Left ventricle myocardium inferior (tissue), 1 donor: ENCODE measurements at regions not wholly inside any gene's neighbourhood (a gene's known extent, or its start where the extent isn't known, plus 50 kb on each side); places are given as distances from the start of the nearest gene placed in this dataset.

Source experiments
- DNase-seq: peaks from one replicate; pipeline ENCODE4 v3.0.0-alpha.2; 2020
- H3K27ac ChIP-seq: fragments of 200-600 bp; replicated peaks from 2 replicates; pipeline ENCODE4 v1.8.0; 2021
- H3K27me3 ChIP-seq: fragments of 200-600 bp; 2 replicates; pipeline ENCODE4 v1.8.0; 2021; ENCODE audit warnings: low read depth
- H3K36me3 ChIP-seq: fragments of 200-600 bp; 2 replicates; pipeline ENCODE4 v1.8.0; 2021
- H3K4me1 ChIP-seq: fragments of 200-600 bp; 2 replicates; pipeline ENCODE4 v1.8.0; 2021
- H3K4me3 ChIP-seq: fragments of 200-600 bp; 2 replicates; pipeline ENCODE4 v1.8.0; 2021; ENCODE audit warnings: mild to moderate bottlenecking, moderate library complexity
- H3K9me3 ChIP-seq: fragments of 200-600 bp; replicated peaks from 2 replicates; pipeline ENCODE4 v1.8.0; 2021
- CTCF ChIP-seq: fragments of 200-600 bp; IDR thresholded peaks from 2 replicates; pipeline ENCODE4 v1.8.0; 2021; ENCODE audit warnings: antibody characterized with exemption, mild to moderate bottlenecking, borderline replicate concordance
- intact Hi-C: fragments of 100-400 bp; cut with micrococcal nuclease; formaldehyde crosslinking; loops from one replicate; pipeline ENCODE4 v1.11.0; 2022
- donor health status: DM: no; HTN: yes; CAD: no; lungs with severe emphysema.

GRCh38 chr4:164011791-164012190 is 517.3 kb downstream of the TMA16 start:
- H3K36me3 ChIP-seq, result no peaks in the 10 kb centered on the region
- no peaks in the 10 kb centered on the region for H3K4me1 ChIP-seq
- DNase-seq, result no peak
- peaks cover 29% of the 10 kb centered on the region for H3K9me3 ChIP-seq
- no peak for TF ChIP-seq CTCF
- no peak overlapping the region for H3K27ac ChIP-seq
- no peaks in the 10 kb centered on the region for H3K27me3 ChIP-seq
- no peak overlapping the region for H3K4me3 ChIP-seq
- intact Hi-C loops, result no loop called here

- Histone ChIP-seq H3K4me1 (no peaks in the 10 kb centered on the region), H3K9me3 (peaks cover 29% of the 10 kb centered on the region), H3K27ac (no peak overlapping the region), H3K36me3 (no peaks in the 10 kb centered on the region), H3K27me3 (no peaks in the 10 kb centered on the region), H3K4me3 (no peak overlapping the region)
- no peak for DNase-seq
- TF ChIP-seq CTCF, result no peak
- intact Hi-C loops, result no loop called here
Measured at GRCh38 chr4:164012396-164013027, 518.0 kb downstream of the TMA16 start.

GRCh38 chr4:164021947-164022346 is 527.5 kb downstream of the TMA16 start:
- no peak for TF ChIP-seq CTCF
- DNase-seq, result no peak
- no peaks in the 10 kb centered on the region for H3K27me3 ChIP-seq
- H3K36me3 ChIP-seq, result no peaks in the 10 kb centered on the region
- intact Hi-C loops, result no loop called here
- no peaks in the 10 kb centered on the region for H3K4me1 ChIP-seq
- H3K9me3 ChIP-seq, result peaks cover 61% of the 10 kb centered on the region
- no peak overlapping the region for H3K27ac ChIP-seq
- H3K4me3 ChIP-seq, result no peak overlapping the region

- H3K27ac ChIP-seq, result no peak overlapping the region
- no peak for DNase-seq
- no peaks in the 10 kb centered on the region for H3K27me3 ChIP-seq
- no peak overlapping the region for H3K4me3 ChIP-seq
- intact Hi-C loops, result no loop called here
- H3K9me3 ChIP-seq, result peaks cover 61% of the 10 kb centered on the region
- H3K36me3 ChIP-seq, result no peaks in the 10 kb centered on the region
- H3K4me1 ChIP-seq, result no peaks in the 10 kb centered on the region
- no peak for TF ChIP-seq CTCF
Measured at GRCh38 chr4:164023214-164023613, 528.7 kb downstream of the TMA16 start.

- no peak for DNase-seq
- Histone ChIP-seq H3K36me3 (no peaks in the 10 kb centered on the region), H3K27me3 (no peaks in the 10 kb centered on the region), H3K9me3 (peaks cover 44% of the 10 kb centered on the region), H3K4me3 (no peak overlapping the region), H3K4me1 (no peaks in the 10 kb centered on the region), H3K27ac (no peak overlapping the region)
- intact Hi-C loops, result no loop called here
- TF ChIP-seq CTCF, result no peak
Measured at GRCh38 chr4:164027805-164028204, 533.3 kb downstream of the TMA16 start.
